ENCODE measurements at regions not wholly inside any gene's neighbourhood (a gene's known extent, or its start where the extent isn't known, plus 50 kb on each side); places are given as distances from the start of the nearest gene placed in this dataset.

DNA sequence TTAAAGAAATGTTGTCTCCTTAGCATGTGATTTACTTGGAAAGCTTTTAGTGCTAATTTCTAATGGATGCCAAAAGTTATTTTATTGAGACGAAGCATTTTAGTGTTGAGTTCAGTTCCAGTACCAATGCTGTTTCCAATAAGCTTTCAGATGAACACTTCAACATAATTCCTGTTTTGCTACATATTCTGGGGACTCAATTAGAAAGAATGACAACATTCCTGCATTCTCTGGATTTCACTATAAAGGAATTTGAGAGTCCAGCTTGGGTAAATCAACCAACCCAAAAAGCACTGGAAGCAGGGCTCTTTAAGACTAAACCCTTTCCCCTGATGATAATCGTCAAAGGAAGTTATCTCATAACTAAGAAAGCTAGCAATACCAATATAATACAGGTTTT is 353.0 kb upstream of the TMTC1 start:
- in situ Hi-C loops (cut with MboI; ENCODE audit: low pct_unique_long_range_greater_than_20kb, low sequenced_read_pairs, unreplicated experiment): no loop called here
- no peak for DNase-seq (ENCODE audit: low spot score)
- TF ChIP-seq, protein P1, sequence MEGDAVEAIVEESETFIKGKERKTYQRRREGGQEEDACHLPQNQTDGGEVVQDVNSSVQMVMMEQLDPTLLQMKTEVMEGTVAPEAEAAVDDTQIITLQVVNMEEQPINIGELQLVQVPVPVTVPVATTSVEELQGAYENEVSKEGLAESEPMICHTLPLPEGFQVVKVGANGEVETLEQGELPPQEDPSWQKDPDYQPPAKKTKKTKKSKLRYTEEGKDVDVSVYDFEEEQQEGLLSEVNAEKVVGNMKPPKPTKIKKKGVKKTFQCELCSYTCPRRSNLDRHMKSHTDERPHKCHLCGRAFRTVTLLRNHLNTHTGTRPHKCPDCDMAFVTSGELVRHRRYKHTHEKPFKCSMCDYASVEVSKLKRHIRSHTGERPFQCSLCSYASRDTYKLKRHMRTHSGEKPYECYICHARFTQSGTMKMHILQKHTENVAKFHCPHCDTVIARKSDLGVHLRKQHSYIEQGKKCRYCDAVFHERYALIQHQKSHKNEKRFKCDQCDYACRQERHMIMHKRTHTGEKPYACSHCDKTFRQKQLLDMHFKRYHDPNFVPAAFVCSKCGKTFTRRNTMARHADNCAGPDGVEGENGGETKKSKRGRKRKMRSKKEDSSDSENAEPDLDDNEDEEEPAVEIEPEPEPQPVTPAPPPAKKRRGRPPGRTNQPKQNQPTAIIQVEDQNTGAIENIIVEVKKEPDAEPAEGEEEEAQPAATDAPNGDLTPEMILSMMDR (IDR thresholded peaks at IDR 0.05; ENCODE audit: extremely low read depth, insufficient read depth, missing control alignments): no peak

DNA sequence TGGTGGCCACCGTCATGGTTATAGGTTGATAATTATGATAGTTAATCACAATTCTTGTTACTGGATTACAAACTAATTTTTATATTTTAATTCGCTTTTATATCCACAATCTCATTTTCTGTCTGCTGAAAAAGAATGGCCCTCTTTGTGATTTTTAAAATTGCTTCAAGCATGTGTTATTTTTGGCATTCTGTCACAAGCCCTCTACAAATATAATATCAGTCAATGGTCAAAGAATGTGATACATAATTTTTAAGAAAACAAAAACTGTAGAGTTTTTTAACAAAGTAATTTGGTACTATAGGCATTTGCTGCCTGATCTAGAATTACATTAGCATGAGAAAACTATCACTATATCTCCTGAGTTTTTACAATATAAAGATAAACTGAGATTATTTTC is 352.0 kb upstream of the TMTC1 start:
- TF ChIP-seq, protein P1 (IDR thresholded peaks at IDR 0.05; ENCODE audit: extremely low read depth, insufficient read depth, missing control alignments): no peak
- DNase-seq (ENCODE audit: low spot score): no peak
- in situ Hi-C loops (cut with MboI; ENCODE audit: low pct_unique_long_range_greater_than_20kb, low sequenced_read_pairs, unreplicated experiment): no loop called here

DNA sequence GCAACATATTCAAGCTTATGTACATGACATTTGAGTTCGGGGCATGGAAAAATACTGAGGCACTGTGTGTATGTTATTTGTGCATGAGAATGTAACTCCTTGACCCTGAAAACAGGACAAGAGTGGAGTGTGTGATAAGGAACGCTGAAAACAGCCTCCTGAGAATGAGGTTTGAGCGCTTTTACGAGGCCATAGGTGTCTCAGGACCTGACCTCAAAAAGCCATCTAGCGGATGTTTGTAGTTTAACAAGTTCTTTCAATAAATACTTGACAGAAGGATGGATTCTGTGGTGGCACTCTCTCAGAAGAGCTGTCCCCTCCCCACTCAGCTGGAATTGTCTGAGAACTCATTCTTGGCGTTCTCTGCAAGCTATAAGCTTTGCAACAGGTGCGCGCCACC is 350.5 kb upstream of the TMTC1 start:
- in situ Hi-C loops (cut with MboI; ENCODE audit: low pct_unique_long_range_greater_than_20kb, low sequenced_read_pairs, unreplicated experiment): no loop called here
- TF ChIP-seq, protein P1 (IDR thresholded peaks at IDR 0.05; ENCODE audit: extremely low read depth, insufficient read depth, missing control alignments): no peak
- no peak for DNase-seq (ENCODE audit: low spot score)

DNA sequence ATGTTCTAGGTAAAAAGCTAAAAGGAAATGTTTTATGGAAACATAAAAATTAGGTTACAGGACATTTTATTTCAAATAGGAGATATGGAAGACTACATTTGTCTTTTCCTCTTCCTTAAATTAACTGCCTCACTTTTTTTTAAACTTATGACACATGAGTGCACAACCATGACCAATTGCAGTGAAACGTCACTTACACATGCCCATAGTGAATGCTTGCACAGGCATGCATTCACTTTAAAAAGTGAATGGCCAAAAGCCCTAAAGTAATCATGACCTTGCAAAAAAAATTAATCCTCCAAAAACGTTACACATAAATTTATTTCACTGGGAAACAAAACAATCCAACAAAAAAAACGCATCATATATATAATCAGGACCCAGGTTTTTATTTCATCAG is 343.2 kb upstream of the TMTC1 start:
- in situ Hi-C loops (cut with MboI; ENCODE audit: low pct_unique_long_range_greater_than_20kb, low sequenced_read_pairs, unreplicated experiment): no loop called here
- TF ChIP-seq, protein P1 (IDR thresholded peaks at IDR 0.05; ENCODE audit: extremely low read depth, insufficient read depth, missing control alignments): no peak
- DNase-seq (ENCODE audit: low spot score): no peak

DNA sequence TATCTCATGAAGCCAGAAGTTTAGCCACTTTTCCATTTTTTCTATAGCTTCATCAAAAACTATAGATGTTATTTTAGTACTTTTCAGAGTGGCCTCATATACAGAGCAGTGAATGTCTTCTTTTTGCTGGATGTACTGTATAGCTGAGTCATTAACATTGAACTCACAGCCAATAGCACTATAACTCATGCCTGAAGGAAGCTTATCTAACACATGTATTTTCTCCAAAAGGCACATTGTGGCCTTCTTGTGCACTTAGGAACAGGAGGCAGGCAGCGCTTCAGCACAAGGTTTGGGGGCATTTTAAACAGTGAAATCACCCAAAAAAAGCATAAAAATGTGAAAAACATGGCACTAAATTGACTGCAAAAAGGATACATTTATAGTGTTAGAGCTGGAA is 336.8 kb upstream of the TMTC1 start:
- no peak for DNase-seq (ENCODE audit: low spot score)
- TF ChIP-seq, protein P1 (IDR thresholded peaks at IDR 0.05; ENCODE audit: extremely low read depth, insufficient read depth, missing control alignments): no peak
- in situ Hi-C loops (cut with MboI; ENCODE audit: low pct_unique_long_range_greater_than_20kb, low sequenced_read_pairs, unreplicated experiment): no loop called here

DNA sequence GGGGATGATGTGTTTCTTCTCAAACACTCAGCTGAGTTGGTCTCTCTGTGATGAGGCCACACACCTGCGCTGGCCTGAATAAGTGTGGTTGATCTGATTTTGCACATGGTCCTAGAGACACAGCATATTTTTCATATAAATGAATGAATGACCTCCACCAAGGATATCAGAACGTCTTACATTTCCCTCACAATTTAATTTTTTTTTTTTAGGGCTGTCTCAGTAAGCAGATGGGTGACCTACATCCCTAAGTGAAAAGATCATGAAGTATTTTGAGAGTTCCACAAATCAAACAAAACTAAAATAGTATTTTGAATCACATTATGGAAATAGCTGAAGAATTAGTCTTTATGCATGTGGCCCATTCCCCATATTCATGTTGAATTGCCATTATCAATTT is 333.7 kb upstream of the TMTC1 start:
- in situ Hi-C loops (cut with MboI; ENCODE audit: low pct_unique_long_range_greater_than_20kb, low sequenced_read_pairs, unreplicated experiment): no loop called here
- TF ChIP-seq, protein P1 (IDR thresholded peaks at IDR 0.05; ENCODE audit: extremely low read depth, insufficient read depth, missing control alignments): no peak
- no peak for DNase-seq (ENCODE audit: low spot score)

DNA sequence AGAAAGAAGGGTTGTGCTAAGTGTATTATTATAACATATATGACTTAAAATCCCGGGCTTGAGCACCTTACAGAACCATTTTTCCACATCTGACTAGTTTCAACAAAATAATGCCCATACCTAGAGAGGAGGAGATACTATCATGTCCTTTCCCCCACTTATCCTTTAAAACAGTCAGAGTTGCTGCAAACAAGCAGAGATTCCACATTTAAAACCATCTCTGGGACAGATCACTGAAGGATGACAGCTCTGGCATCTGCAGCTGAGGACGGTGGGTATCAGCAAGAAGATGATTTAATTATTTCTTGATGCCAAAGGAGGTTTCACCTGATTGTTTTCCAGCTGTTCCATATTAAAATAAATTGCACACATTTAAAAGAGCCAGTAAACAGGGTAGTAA is 328.0 kb upstream of the TMTC1 start:
- in situ Hi-C loops (cut with MboI; ENCODE audit: low pct_unique_long_range_greater_than_20kb, low sequenced_read_pairs, unreplicated experiment): no loop called here
- DNase-seq (ENCODE audit: low spot score): no peak
- TF ChIP-seq, protein P1 (IDR thresholded peaks at IDR 0.05; ENCODE audit: extremely low read depth, insufficient read depth, missing control alignments): no peak

Measured in GM13977 (cell line).